PFSK-1 (cell line): ENCODE measurements at regions not wholly inside any gene's neighbourhood (a gene's known extent, or its start where the extent isn't known, plus 50 kb on each side); places are given as distances from the start of the nearest gene placed in this dataset.

Source experiments
- FOXP2 ChIP-seq: optimal IDR thresholded peaks from 2 replicates; pipeline ENCODE3; 2011; ENCODE audit warnings: borderline replicate concordance, control low read depth, inconsistent platforms; ENCODE audit not compliant: insufficient read depth; ENCODE audit errors: extremely low read length, extremely low read depth
- POLR2AphosphoS5 ChIP-seq: IDR thresholded peaks from 2 replicates; pipeline ENCODE4 v1.6.1; 2012; ENCODE audit warnings: low read depth, mild to moderate bottlenecking, control low read depth, low read length, moderate library complexity
- REST ChIP-seq, 2 experiments: IDR thresholded peaks; 2 replicates each; pipeline versions ENCODE4 v1.6.1 to v1.8.0; 2011 to 2012; ENCODE audit warnings: low read depth in 2 of 2, low read length in 2 of 2, control low read depth in 1 of 2, inconsistent platforms in 1 of 2, mild to moderate bottlenecking in 1 of 2, moderate library complexity in 1 of 2; ENCODE audit not compliant: insufficient read depth in 1 of 2
- SIN3A ChIP-seq: IDR thresholded peaks from 2 replicates; pipeline ENCODE4 v1.6.1; 2012; ENCODE audit warnings: mild to moderate bottlenecking, low read length, moderate library complexity, borderline replicate concordance; ENCODE audit not compliant: insufficient read depth
- TAF1 ChIP-seq: IDR thresholded peaks from 2 replicates; pipeline ENCODE4 v1.6.1; 2012; ENCODE audit warnings: low read length, control low read depth, borderline replicate concordance; ENCODE audit not compliant: insufficient read depth

DNA sequence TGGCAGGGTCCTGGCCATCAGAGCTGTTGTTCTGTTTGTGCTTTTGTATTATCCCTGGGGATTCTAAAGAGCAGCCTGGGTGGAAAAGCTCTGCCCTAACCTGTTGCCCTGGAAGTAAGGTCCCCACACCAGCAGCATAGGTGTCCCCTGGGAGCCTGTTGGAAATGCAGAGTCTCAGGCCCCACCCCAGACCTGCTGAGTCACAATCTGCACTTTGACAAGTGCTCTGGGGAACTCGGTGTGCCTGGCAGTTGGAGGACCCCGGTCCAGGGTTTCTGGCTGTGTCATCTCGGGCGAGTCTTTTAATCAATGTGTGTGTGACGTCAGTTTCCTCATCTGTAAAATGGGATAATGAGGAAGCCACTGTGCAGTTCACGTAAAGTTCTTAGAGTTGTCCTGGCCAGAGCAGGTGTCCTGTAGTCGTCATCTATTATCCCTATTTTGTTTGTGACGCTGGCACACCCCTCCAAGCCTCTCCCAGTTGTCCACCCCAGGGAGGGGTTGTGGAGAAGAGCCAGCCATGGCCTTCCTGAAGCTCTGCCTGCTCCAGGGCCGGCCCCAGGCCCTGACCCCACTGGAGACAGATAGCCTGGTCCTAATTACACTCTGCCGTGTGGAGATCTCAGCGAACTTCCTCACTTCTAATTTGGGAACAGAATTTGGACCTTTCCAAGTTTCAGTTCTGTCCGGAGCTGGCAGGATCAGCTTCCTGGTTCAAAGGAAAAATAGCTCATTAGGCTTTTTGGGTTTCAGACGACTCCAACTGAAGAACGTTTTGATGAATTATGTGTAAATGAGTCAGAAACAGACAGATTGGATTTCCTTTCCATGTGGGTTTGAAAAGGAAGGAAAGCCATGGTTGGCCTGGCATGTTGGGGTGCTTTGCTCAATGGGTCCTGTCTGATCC is 295.7 kb upstream of the FOXF1 start:
- no peak for TF ChIP-seq SIN3A
- no peak for TF ChIP-seq FOXP2
- TF ChIP-seq POLR2AphosphoS5 = no peak
- no peak for TF ChIP-seq TAF1
- no peak for TF ChIP-seq REST (IDR thresholded peaks at IDR 0.05; ENCODE audit: insufficient read depth in 1 of 2, low read depth in 2 of 2, low read length in 2 of 2)

DNA sequence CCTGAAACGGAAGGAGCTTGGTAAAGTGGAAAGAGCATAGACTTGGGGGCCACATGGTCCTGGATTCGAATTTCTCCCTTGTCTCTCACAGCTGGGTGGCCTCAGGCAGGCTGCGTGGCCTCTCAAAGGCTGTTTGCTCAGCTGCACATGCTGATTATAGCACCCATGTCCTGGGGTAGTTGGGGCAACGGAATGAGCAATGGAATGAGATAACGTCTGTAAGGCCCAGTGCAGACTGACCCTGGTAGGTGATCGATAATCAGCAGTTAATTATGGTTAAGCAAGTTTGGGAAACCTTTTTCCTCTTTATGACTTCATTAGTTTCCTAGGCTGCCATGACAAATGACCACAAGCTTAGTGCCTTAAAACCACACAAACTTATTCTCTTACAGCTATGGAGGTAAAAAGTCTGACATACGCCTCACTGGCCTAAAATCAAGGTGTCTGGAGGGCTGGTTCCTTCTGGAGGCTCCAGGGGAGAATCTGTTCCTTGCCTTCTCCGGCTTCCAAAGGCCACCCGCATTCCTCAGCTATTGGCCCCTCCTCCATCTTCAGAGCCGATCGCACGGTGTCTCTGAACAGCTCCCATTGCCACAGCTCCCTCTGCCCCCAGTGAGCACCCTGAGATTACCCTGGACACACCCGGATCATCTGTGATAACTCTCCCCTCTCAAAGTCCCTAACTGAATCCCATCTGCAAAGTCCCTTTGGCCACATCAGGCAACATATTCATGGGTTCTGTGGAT is 294.9 kb upstream of the FOXF1 start:
- TF ChIP-seq POLR2AphosphoS5 (no peak), TAF1 (no peak), SIN3A (no peak), FOXP2 (no peak), REST (IDR thresholded peaks at IDR 0.05; ENCODE audit: insufficient read depth in 1 of 2, low read depth in 2 of 2, low read length in 2 of 2) (no peak)

GRCh38 chr16:86215979-86216585 is 294.2 kb upstream of the FOXF1 start:
- TF ChIP-seq FOXP2 (no peak), REST (IDR thresholded peaks at IDR 0.05; ENCODE audit: insufficient read depth in 1 of 2, low read depth in 2 of 2, low read length in 2 of 2) (no peak), TAF1 (no peak), POLR2AphosphoS5 (no peak), SIN3A (no peak)

- TF ChIP-seq POLR2AphosphoS5 = no peak
- no peak for TF ChIP-seq TAF1
- TF ChIP-seq REST (IDR thresholded peaks at IDR 0.05; ENCODE audit: insufficient read depth in 1 of 2, low read depth in 2 of 2, low read length in 2 of 2) = no peak
- TF ChIP-seq FOXP2 = no peak
- no peak for TF ChIP-seq SIN3A
Observed at GRCh38 chr16:86216591-86216990, 293.7 kb upstream of the FOXF1 start.
